ENCODE measurements at regions not wholly inside any gene's neighbourhood (a gene's known extent, or its start where the extent isn't known, plus 50 kb on each side); places are given as distances from the start of the nearest gene placed in this dataset.

DNA sequence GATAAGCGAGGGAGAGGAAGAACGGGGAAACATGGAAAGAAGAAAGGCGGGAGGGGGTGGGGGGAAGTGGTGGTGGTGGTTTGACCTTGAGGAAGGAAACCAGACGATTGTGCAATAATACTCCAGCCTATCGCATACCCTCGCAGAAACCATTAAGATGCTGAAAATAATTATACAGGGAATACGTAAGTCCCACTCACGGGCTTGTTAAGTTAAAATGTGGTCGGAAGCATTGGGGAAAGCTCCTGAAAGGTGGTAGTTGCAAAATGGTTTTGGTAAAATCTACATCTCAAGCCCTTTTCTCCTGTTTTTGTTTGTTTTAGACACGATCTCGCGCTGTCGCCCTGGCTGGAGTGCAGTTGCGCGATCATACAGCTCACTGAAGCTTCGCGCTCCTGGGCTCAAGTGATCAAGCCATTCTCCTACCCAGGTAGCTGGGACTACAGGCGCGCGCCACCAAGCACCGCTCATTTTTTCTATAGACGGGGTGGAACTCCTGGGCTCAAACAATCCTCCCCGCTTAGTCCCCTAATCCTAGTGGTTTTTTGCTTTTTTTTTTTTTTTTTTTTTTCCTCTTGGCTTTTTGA, 128.9 kb upstream of the ZNF184 start:
- TF ChIP-seq, protein P1, sequence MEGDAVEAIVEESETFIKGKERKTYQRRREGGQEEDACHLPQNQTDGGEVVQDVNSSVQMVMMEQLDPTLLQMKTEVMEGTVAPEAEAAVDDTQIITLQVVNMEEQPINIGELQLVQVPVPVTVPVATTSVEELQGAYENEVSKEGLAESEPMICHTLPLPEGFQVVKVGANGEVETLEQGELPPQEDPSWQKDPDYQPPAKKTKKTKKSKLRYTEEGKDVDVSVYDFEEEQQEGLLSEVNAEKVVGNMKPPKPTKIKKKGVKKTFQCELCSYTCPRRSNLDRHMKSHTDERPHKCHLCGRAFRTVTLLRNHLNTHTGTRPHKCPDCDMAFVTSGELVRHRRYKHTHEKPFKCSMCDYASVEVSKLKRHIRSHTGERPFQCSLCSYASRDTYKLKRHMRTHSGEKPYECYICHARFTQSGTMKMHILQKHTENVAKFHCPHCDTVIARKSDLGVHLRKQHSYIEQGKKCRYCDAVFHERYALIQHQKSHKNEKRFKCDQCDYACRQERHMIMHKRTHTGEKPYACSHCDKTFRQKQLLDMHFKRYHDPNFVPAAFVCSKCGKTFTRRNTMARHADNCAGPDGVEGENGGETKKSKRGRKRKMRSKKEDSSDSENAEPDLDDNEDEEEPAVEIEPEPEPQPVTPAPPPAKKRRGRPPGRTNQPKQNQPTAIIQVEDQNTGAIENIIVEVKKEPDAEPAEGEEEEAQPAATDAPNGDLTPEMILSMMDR (IDR thresholded peaks at IDR 0.05; ENCODE audit: insufficient read depth, low read depth, low read length), result no peak
- TF ChIP-seq EZH2 (IDR thresholded peaks at IDR 0.05; ENCODE audit: insufficient read depth, low read length), result no peak

Data from astrocyte (in vitro differentiated cells and primary cell).